Liver (tissue), 3 donors: ENCODE measurements at regions not wholly inside any gene's neighbourhood (a gene's known extent, or its start where the extent isn't known, plus 50 kb on each side); places are given as distances from the start of the nearest gene placed in this dataset.

Experiments used
- EGR1 ChIP-seq, 2 donors: IDR thresholded peaks; 2 replicates each; pipeline ENCODE4 v1.6.1; 2016 to 2018; ENCODE audit warnings: antibody characterized with exemption in 2 of 2, low read depth in 2 of 2
- GABPA ChIP-seq, 2 donors: IDR thresholded peaks in 1 of 2; conservative IDR thresholded peaks in 1 of 2; 2 replicates each; pipeline ENCODE4 v1.6.1; 2016; ENCODE audit warnings: antibody characterized with exemption in 2 of 2, mild to moderate bottlenecking in 1 of 2, moderate library complexity in 1 of 2
- HNF4A ChIP-seq, 2 donors: conservative IDR thresholded peaks; 2 replicates each; pipeline ENCODE4 v1.6.1; 2016; ENCODE audit warnings: antibody characterized with exemption in 2 of 2, mild to moderate bottlenecking in 2 of 2
- JUND ChIP-seq, 2 donors: IDR thresholded peaks; 2 replicates each; pipeline ENCODE4 v1.6.1; 2016; ENCODE audit warnings: antibody characterized with exemption in 2 of 2
- MAX ChIP-seq: IDR thresholded peaks from 2 replicates; pipeline ENCODE4 v1.6.1; 2016; ENCODE audit warnings: antibody characterized with exemption
- RAD21 ChIP-seq, 2 donors: IDR thresholded peaks; 2 replicates each; pipeline ENCODE4 v1.6.1; 2016; ENCODE audit warnings: antibody characterized with exemption in 2 of 2, mild to moderate bottlenecking in 2 of 2
- RXRA ChIP-seq, 2 donors: IDR thresholded peaks; 2 replicates each; pipeline ENCODE4 v1.6.1; 2017 to 2018; ENCODE audit warnings: antibody characterized with exemption in 2 of 2, mild to moderate bottlenecking in 1 of 2
- SP1 ChIP-seq: IDR thresholded peaks from 2 replicates; pipeline ENCODE4 v1.6.1; 2018; ENCODE audit warnings: antibody characterized with exemption, mild to moderate bottlenecking
- YY1 ChIP-seq: IDR thresholded peaks from 2 replicates; pipeline ENCODE4 v1.6.1; 2016; ENCODE audit warnings: antibody characterized with exemption, mild to moderate bottlenecking
- ZBTB33 ChIP-seq: IDR thresholded peaks from 2 replicates; pipeline ENCODE4 v1.6.1; 2016; ENCODE audit warnings: antibody characterized with exemption
- TF ChIP-seq, protein P1 (sequence below): fragments of 150-350 bp; IDR thresholded peaks from 2 replicates; pipeline ENCODE4 v1.5.1; 2017; ENCODE audit warnings: improper control_type of control experiment, low read depth, low read length; ENCODE audit not compliant: missing input control
- TF ChIP-seq, protein P2 (sequence below): IDR thresholded peaks from 2 replicates; pipeline ENCODE4 v1.6.1; 2016; ENCODE audit warnings: antibody characterized with exemption
- TF ChIP-seq, protein P3 (sequence below): IDR thresholded peaks from 2 replicates; pipeline ENCODE4 v1.6.1; 2016; ENCODE audit warnings: antibody characterized with exemption, mild to moderate bottlenecking
- donor health status: healthy.
- donor health status: healthy.

DNA sequence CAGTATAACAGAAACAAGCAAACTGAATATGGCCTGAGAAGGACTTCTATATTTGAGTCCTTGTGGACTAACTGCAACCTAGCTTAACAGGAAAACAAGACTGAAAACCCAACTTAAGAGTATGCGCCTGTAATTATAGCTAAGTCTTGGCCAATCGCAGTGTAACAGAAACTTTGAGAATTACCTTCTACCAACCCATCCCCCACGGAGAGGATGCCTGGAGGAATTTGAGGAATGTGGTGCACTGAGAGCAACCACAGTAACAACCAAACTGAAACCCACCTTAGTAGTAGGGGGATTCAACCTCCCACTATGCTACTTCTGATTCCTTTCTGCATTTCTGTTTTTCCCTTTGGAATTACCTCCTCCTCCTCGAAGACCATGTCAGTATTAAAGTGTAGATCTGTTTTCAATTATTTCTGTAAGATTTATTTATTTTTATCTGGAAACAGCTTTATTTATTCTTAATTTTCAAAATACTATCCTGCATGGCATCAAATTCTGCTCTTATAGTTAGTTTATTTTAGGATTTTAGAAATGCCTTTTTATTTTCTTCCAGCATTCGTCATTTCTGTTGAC, 393.6 kb downstream of the KCNA4 start:
- TF ChIP-seq EGR1 (IDR thresholded peaks at IDR 0.05; ENCODE audit: low read depth in 2 of 2), result no peak
- no peak for TF ChIP-seq RAD21 (IDR thresholded peaks at IDR 0.05)
- TF ChIP-seq JUND (IDR thresholded peaks at IDR 0.05), result no peak
- TF ChIP-seq, protein P1, sequence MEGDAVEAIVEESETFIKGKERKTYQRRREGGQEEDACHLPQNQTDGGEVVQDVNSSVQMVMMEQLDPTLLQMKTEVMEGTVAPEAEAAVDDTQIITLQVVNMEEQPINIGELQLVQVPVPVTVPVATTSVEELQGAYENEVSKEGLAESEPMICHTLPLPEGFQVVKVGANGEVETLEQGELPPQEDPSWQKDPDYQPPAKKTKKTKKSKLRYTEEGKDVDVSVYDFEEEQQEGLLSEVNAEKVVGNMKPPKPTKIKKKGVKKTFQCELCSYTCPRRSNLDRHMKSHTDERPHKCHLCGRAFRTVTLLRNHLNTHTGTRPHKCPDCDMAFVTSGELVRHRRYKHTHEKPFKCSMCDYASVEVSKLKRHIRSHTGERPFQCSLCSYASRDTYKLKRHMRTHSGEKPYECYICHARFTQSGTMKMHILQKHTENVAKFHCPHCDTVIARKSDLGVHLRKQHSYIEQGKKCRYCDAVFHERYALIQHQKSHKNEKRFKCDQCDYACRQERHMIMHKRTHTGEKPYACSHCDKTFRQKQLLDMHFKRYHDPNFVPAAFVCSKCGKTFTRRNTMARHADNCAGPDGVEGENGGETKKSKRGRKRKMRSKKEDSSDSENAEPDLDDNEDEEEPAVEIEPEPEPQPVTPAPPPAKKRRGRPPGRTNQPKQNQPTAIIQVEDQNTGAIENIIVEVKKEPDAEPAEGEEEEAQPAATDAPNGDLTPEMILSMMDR, result no peak
- TF ChIP-seq YY1, result no peak
- no peak for TF ChIP-seq MAX
- TF ChIP-seq, protein P2, sequence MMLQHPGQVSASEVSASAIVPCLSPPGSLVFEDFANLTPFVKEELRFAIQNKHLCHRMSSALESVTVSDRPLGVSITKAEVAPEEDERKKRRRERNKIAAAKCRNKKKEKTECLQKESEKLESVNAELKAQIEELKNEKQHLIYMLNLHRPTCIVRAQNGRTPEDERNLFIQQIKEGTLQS, result no peak
- TF ChIP-seq GABPA (IDR thresholded peaks at IDR 0.05 in 1 of 2, conservative IDR thresholded peaks at IDR 0.05 in 1 of 2), result no peak
- TF ChIP-seq, protein P3, sequence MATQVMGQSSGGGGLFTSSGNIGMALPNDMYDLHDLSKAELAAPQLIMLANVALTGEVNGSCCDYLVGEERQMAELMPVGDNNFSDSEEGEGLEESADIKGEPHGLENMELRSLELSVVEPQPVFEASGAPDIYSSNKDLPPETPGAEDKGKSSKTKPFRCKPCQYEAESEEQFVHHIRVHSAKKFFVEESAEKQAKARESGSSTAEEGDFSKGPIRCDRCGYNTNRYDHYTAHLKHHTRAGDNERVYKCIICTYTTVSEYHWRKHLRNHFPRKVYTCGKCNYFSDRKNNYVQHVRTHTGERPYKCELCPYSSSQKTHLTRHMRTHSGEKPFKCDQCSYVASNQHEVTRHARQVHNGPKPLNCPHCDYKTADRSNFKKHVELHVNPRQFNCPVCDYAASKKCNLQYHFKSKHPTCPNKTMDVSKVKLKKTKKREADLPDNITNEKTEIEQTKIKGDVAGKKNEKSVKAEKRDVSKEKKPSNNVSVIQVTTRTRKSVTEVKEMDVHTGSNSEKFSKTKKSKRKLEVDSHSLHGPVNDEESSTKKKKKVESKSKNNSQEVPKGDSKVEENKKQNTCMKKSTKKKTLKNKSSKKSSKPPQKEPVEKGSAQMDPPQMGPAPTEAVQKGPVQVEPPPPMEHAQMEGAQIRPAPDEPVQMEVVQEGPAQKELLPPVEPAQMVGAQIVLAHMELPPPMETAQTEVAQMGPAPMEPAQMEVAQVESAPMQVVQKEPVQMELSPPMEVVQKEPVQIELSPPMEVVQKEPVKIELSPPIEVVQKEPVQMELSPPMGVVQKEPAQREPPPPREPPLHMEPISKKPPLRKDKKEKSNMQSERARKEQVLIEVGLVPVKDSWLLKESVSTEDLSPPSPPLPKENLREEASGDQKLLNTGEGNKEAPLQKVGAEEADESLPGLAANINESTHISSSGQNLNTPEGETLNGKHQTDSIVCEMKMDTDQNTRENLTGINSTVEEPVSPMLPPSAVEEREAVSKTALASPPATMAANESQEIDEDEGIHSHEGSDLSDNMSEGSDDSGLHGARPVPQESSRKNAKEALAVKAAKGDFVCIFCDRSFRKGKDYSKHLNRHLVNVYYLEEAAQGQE, result no peak
- TF ChIP-seq SP1, result no peak
- no peak for TF ChIP-seq RXRA (IDR thresholded peaks at IDR 0.05)
- TF ChIP-seq HNF4A (conservative IDR thresholded peaks at IDR 0.05), result no peak
- no peak for TF ChIP-seq ZBTB33
